GM23338 (cell line): ENCODE measurements at regions not wholly inside any gene's neighbourhood (a gene's known extent, or its start where the extent isn't known, plus 50 kb on each side); places are given as distances from the start of the nearest gene placed in this dataset.

Experiments
- CTCF ChIP-seq, 2 experiments: fragments of 200-600 bp in 1 of 2; sonication (generic) in 1 of 2; conservative IDR thresholded peaks; 2 replicates each; pipeline versions ENCODE4 v1.5.1 to v1.6.1; 2016 to 2017; ENCODE audit warnings: antibody characterized with exemption in 2 of 2, low read depth in 2 of 2, mild to moderate bottlenecking in 2 of 2, moderate library complexity in 1 of 2
- EZH2 ChIP-seq: fragments of 200-600 bp; sonication (generic); IDR thresholded peaks from one replicate; pipeline ENCODE4 v1.8.0; 2017; ENCODE audit warnings: antibody characterized with exemption, mild to moderate bottlenecking, low read depth; ENCODE audit not compliant: unreplicated experiment
- EZH2phosphoT487 ChIP-seq: fragments of 200-600 bp; sonication (generic); IDR thresholded peaks from one replicate; pipeline ENCODE4 v1.8.1; 2018; ENCODE audit warnings: antibody characterized with exemption; ENCODE audit not compliant: unreplicated experiment
- JUNB ChIP-seq: IDR thresholded peaks from one replicate; pipeline ENCODE4 v1.6.1; 2016; ENCODE audit warnings: antibody characterized with exemption; ENCODE audit not compliant: unreplicated experiment
- POLR2AphosphoS5 ChIP-seq: IDR thresholded peaks from 2 replicates; pipeline ENCODE4 v1.6.1; 2016; ENCODE audit warnings: antibody characterized with exemption, low read depth
- REST ChIP-seq: IDR thresholded peaks from one replicate; pipeline ENCODE4 v1.6.1; 2018; ENCODE audit warnings: antibody characterized with exemption; ENCODE audit not compliant: unreplicated experiment
- ZNF114 ChIP-seq: fragments of 250-450 bp; sonication (Bioruptor Pico); IDR thresholded peaks from 2 replicates; pipeline ENCODE4 v1.5.0; 2020; ENCODE audit warnings: mild to moderate bottlenecking, moderate library complexity
- TF ChIP-seq, protein P1 (sequence below): fragments of 250-450 bp; sonication (Bioruptor Pico); IDR thresholded peaks from 2 replicates; pipeline ENCODE4 v1.5.0; 2020; ENCODE audit warnings: mild to moderate bottlenecking, moderate library complexity

GRCh38 chr1:212532469-212533147, 76.0 kb upstream of the ATF3 start:
- TF ChIP-seq CTCF (conservative IDR thresholded peaks at IDR 0.05; ENCODE audit: low read depth in 2 of 2) (peak in 1 of 2 experiments; percentile 24; a peak in 1 of 4 replicates), EZH2phosphoT487 (no peak), EZH2 (no peak), POLR2AphosphoS5 (no peak), ZNF114 (CRISPR knock-in tag) (no peak), REST (no peak), JUNB (no peak)
- TF ChIP-seq, protein P1, sequence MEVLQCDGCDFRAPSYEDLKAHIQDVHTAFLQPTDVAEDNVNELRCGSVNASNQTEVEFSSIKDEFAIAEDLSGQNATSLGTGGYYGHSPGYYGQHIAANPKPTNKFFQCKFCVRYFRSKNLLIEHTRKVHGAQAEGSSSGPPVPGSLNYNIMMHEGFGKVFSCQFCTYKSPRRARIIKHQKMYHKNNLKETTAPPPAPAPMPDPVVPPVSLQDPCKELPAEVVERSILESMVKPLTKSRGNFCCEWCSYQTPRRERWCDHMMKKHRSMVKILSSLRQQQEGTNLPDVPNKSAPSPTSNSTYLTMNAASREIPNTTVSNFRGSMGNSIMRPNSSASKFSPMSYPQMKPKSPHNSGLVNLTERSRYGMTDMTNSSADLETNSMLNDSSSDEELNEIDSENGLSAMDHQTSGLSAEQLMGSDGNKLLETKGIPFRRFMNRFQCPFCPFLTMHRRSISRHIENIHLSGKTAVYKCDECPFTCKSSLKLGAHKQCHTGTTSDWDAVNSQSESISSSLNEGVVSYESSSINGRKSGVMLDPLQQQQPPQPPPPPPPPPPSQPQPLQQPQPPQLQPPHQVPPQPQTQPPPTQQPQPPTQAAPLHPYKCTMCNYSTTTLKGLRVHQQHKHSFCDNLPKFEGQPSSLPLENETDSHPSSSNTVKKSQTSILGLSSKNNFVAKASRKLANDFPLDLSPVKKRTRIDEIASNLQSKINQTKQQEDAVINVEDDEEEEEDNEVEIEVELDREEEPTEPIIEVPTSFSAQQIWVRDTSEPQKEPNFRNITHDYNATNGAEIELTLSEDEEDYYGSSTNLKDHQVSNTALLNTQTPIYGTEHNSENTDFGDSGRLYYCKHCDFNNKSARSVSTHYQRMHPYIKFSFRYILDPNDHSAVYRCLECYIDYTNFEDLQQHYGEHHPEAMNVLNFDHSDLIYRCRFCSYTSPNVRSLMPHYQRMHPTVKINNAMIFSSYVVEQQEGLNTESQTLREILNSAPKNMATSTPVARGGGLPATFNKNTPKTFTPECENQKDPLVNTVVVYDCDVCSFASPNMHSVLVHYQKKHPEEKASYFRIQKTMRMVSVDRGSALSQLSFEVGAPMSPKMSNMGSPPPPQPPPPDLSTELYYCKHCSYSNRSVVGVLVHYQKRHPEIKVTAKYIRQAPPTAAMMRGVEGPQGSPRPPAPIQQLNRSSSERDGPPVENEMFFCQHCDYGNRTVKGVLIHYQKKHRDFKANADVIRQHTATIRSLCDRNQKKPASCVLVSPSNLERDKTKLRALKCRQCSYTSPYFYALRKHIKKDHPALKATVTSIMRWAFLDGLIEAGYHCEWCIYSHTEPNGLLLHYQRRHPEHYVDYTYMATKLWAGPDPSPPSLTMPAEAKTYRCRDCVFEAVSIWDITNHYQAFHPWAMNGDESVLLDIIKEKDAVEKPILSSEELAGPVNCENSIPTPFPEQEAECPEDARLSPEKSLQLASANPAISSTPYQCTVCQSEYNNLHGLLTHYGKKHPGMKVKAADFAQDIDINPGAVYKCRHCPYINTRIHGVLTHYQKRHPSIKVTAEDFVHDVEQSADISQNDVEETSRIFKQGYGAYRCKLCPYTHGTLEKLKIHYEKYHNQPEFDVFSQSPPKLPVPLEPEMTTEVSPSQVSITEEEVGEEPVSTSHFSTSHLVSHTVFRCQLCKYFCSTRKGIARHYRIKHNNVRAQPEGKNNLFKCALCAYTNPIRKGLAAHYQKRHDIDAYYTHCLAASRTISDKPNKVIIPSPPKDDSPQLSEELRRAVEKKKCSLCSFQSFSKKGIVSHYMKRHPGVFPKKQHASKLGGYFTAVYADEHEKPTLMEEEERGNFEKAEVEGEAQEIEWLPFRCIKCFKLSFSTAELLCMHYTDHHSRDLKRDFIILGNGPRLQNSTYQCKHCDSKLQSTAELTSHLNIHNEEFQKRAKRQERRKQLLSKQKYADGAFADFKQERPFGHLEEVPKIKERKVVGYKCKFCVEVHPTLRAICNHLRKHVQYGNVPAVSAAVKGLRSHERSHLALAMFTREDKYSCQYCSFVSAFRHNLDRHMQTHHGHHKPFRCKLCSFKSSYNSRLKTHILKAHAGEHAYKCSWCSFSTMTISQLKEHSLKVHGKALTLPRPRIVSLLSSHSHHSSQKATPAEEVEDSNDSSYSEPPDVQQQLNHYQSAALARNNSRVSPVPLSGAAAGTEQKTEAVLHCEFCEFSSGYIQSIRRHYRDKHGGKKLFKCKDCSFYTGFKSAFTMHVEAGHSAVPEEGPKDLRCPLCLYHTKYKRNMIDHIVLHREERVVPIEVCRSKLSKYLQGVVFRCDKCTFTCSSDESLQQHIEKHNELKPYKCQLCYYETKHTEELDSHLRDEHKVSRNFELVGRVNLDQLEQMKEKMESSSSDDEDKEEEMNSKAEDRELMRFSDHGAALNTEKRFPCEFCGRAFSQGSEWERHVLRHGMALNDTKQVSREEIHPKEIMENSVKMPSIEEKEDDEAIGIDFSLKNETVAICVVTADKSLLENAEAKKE, result no peak
